CD4-positive, alpha-beta T cell treated with Interleukin-15 for 4 hours (primary cell): ENCODE measurements at regions not wholly inside any gene's neighbourhood (a gene's known extent, or its start where the extent isn't known, plus 50 kb on each side); places are given as distances from the start of the nearest gene placed in this dataset.

Experiments used
- DNase-seq: peaks from one replicate; pipeline ENCODE4 v3.0.0-alpha.2; 2020; ENCODE audit warnings: low spot score

- DNase-seq, result no peak
These were observed 557.3 kb upstream of the CDH4 start for GRCh38 chr20:60694763-60695162.

- no peak for DNase-seq
These were observed 556.6 kb upstream of the CDH4 start for GRCh38 chr20:60695226-60696000.

GRCh38 chr20:60697252-60697651 lies 554.8 kb upstream of the CDH4 start:
- DNase-seq, result no peak

GRCh38 chr20:60700728-60701127 lies 551.3 kb upstream of the CDH4 start:
- no peak for DNase-seq

- DNase-seq, result no peak
These were observed 547.9 kb upstream of the CDH4 start for GRCh38 chr20:60704147-60704546.

- DNase-seq, result no peak
These were observed 538.7 kb upstream of the CDH4 start for GRCh38 chr20:60713396-60713795.

GRCh38 chr20:60715172-60715571 lies 536.9 kb upstream of the CDH4 start:
- no peak for DNase-seq

- no peak for DNase-seq
These were observed 533.1 kb upstream of the CDH4 start for GRCh38 chr20:60718743-60719480.

GRCh38 chr20:60725311-60725906 lies 526.7 kb upstream of the CDH4 start:
- DNase-seq, result no peak

GRCh38 chr20:60727425-60727824 lies 524.6 kb upstream of the CDH4 start:
- DNase-seq, result no peak

- DNase-seq, result no peak
These were observed 523.4 kb upstream of the CDH4 start for GRCh38 chr20:60728705-60729104.

- no peak for DNase-seq
These were observed 522.7 kb upstream of the CDH4 start for GRCh38 chr20:60729135-60729900.

- no peak for DNase-seq
These were observed 519.7 kb upstream of the CDH4 start for GRCh38 chr20:60732322-60732721.

- DNase-seq, result no peak
These were observed 504.0 kb upstream of the CDH4 start for GRCh38 chr20:60748086-60748485.

- DNase-seq, result no peak
These were observed 502.1 kb upstream of the CDH4 start for GRCh38 chr20:60749804-60750602.

GRCh38 chr20:60750909-60751308 lies 501.2 kb upstream of the CDH4 start:
- no peak for DNase-seq

GRCh38 chr20:60751826-60752225 lies 500.2 kb upstream of the CDH4 start:
- no peak for DNase-seq

GRCh38 chr20:60752741-60753420 lies 499.2 kb upstream of the CDH4 start:
- DNase-seq, result no peak

- DNase-seq, result no peak
These were observed 497.2 kb upstream of the CDH4 start for GRCh38 chr20:60754856-60755255.

- no peak for DNase-seq
These were observed 492.4 kb upstream of the CDH4 start for GRCh38 chr20:60759651-60760050.
